ENCODE measurements at regions not wholly inside any gene's neighbourhood (a gene's known extent, or its start where the extent isn't known, plus 50 kb on each side); places are given as distances from the start of the nearest gene placed in this dataset.

GRCh38 chr6:95231416-95231815 is 345.9 kb upstream of the MANEA start:
- no peak overlapping the region for H3K27ac ChIP-seq (replicated peaks; ENCODE audit: low read length)
- no peak overlapping the region for H2AFZ ChIP-seq (ENCODE audit: low read length)
- H3K4me3 ChIP-seq (ENCODE audit: low read length in 2 of 2) = no peak overlapping the region
- no peak overlapping the region for H2BK15ac ChIP-seq (ENCODE audit: low read length)
- H3K27me3 ChIP-seq (ENCODE audit: control insufficient read depth in 3 of 3, insufficient read depth in 3 of 3, low read depth in 1 of 3, low read length in 3 of 3) = no peaks in the 10 kb centered on the region
- no peak overlapping the region for H3K23ac ChIP-seq (ENCODE audit: low read depth, low read length, poor library complexity)
- no peak overlapping the region for H2BK120ac ChIP-seq (ENCODE audit: low read depth, low read length)
- no peaks in the 10 kb centered on the region for H3K36me3 ChIP-seq (replicated peaks in 1 of 2; ENCODE audit: control insufficient read depth in 2 of 2, insufficient read depth in 2 of 2, low read length in 2 of 2)
- H3K4me1 ChIP-seq (ENCODE audit: control insufficient read depth in 2 of 2, insufficient read depth in 1 of 2, low read depth in 1 of 2, low read length in 2 of 2) = no peaks in the 10 kb centered on the region
- H3K18ac ChIP-seq (ENCODE audit: low read length) = no peak overlapping the region
- H3K14ac ChIP-seq (ENCODE audit: low read length) = no peak overlapping the region
- no peak overlapping the region for H4K91ac ChIP-seq (ENCODE audit: low read depth, low read length, poor library complexity)
- H4K8ac ChIP-seq (ENCODE audit: low read depth, low read length) = no peak overlapping the region
- H3K79me1 ChIP-seq (ENCODE audit: low read depth, low read length) = no peaks in the 10 kb centered on the region
- DNase-seq (ENCODE audit: low spot score) = no peak
- no peak overlapping the region for H2BK12ac ChIP-seq (ENCODE audit: low read length)
- H3K4me2 ChIP-seq (ENCODE audit: insufficient read depth, low read length, poor library complexity, severe bottlenecking) = no peak overlapping the region
- H3K9ac ChIP-seq (ENCODE audit: low read depth, low read length, poor library complexity) = no peak overlapping the region
- no peak overlapping the region for H2AK5ac ChIP-seq (ENCODE audit: low read depth, low read length)
- no peak overlapping the region for H3K4ac ChIP-seq (ENCODE audit: low read length)
- H3K9me3 ChIP-seq (replicated peaks in 1 of 2; ENCODE audit: control insufficient read depth in 2 of 2, insufficient read depth in 1 of 2, low read depth in 1 of 2, low read length in 2 of 2) = peaks cover 0 to 2% of the 10 kb centered on the region in 2 donors
- H2BK5ac ChIP-seq (ENCODE audit: low read length) = no peak overlapping the region

GRCh38 chr6:95232446-95232845 is 344.9 kb upstream of the MANEA start:
- no CpG with 5 or more reads among the region's 4 CpGs for WGBS, 2 donors (ENCODE audit: extremely low coverage in 2 of 2, insufficient read length in 2 of 2, insufficient replicate concordance in 1 of 2)
- Histone ChIP-seq H4K8ac (ENCODE audit: low read depth, low read length) (no peak overlapping the region), H3K18ac (ENCODE audit: low read length) (no peak overlapping the region)

GRCh38 chr6:95233879-95234278 is 343.5 kb upstream of the MANEA start:
- Histone ChIP-seq H4K91ac (ENCODE audit: low read depth, low read length, poor library complexity) (no peak overlapping the region), H3K4me3 (ENCODE audit: low read length in 2 of 2) (peak overlapping the region in 1 of 2 donors; percentile 14), H3K4ac (ENCODE audit: low read length) (no peak overlapping the region), H3K23ac (ENCODE audit: low read depth, low read length, poor library complexity) (no peak overlapping the region), H3K4me2 (ENCODE audit: insufficient read depth, low read length, poor library complexity, severe bottlenecking) (no peak overlapping the region), H3K14ac (ENCODE audit: low read length) (no peak overlapping the region), H2AK5ac (ENCODE audit: low read depth, low read length) (no peak overlapping the region), H2BK120ac (ENCODE audit: low read depth, low read length) (no peak overlapping the region), H3K4me1 (ENCODE audit: control insufficient read depth in 2 of 2, insufficient read depth in 1 of 2, low read depth in 1 of 2, low read length in 2 of 2) (no peaks in the 10 kb centered on the region), H2BK15ac (ENCODE audit: low read length) (no peak overlapping the region), H3K79me1 (ENCODE audit: low read depth, low read length) (no peaks in the 10 kb centered on the region), H2AFZ (ENCODE audit: low read length) (no peak overlapping the region), H3K36me3 (replicated peaks in 1 of 2; ENCODE audit: control insufficient read depth in 2 of 2, insufficient read depth in 2 of 2, low read length in 2 of 2) (no peaks in the 10 kb centered on the region), H3K27ac (replicated peaks; ENCODE audit: low read length) (no peak overlapping the region), H3K18ac (ENCODE audit: low read length) (peak overlapping the region; percentile 48), H2BK5ac (ENCODE audit: low read length) (no peak overlapping the region), H3K9me3 (replicated peaks in 1 of 2; ENCODE audit: control insufficient read depth in 2 of 2, insufficient read depth in 1 of 2, low read depth in 1 of 2, low read length in 2 of 2) (peaks cover 0 to 2% of the 10 kb centered on the region in 2 donors), H2BK12ac (ENCODE audit: low read length) (no peak overlapping the region), H4K8ac (ENCODE audit: low read depth, low read length) (no peak overlapping the region), H3K27me3 (ENCODE audit: control insufficient read depth in 3 of 3, insufficient read depth in 3 of 3, low read depth in 1 of 3, low read length in 3 of 3) (no peaks in the 10 kb centered on the region), H3K9ac (ENCODE audit: low read depth, low read length, poor library complexity) (no peak overlapping the region)
- DNase-seq (ENCODE audit: low spot score) = no peak
- no CpG with 5 or more reads among the region's 9 CpGs for WGBS, 2 donors (ENCODE audit: extremely low coverage in 2 of 2, insufficient read length in 2 of 2, insufficient replicate concordance in 1 of 2)

More at GRCh38 chr6:95232446-95232845, 344.9 kb upstream of the MANEA start:
- no peak for DNase-seq (ENCODE audit: low spot score)
- Histone ChIP-seq H3K14ac (ENCODE audit: low read length) (no peak overlapping the region), H2AFZ (ENCODE audit: low read length) (no peak overlapping the region), H3K4me1 (ENCODE audit: control insufficient read depth in 2 of 2, insufficient read depth in 1 of 2, low read depth in 1 of 2, low read length in 2 of 2) (no peaks in the 10 kb centered on the region), H2BK5ac (ENCODE audit: low read length) (no peak overlapping the region), H2BK12ac (ENCODE audit: low read length) (no peak overlapping the region), H2BK15ac (ENCODE audit: low read length) (no peak overlapping the region), H3K9me3 (replicated peaks in 1 of 2; ENCODE audit: control insufficient read depth in 2 of 2, insufficient read depth in 1 of 2, low read depth in 1 of 2, low read length in 2 of 2) (peaks cover 0 to 2% of the 10 kb centered on the region in 2 donors), H4K91ac (ENCODE audit: low read depth, low read length, poor library complexity) (no peak overlapping the region), H3K4me2 (ENCODE audit: insufficient read depth, low read length, poor library complexity, severe bottlenecking) (no peak overlapping the region), H3K79me1 (ENCODE audit: low read depth, low read length) (no peaks in the 10 kb centered on the region), H2BK120ac (ENCODE audit: low read depth, low read length) (no peak overlapping the region), H3K27me3 (ENCODE audit: control insufficient read depth in 3 of 3, insufficient read depth in 3 of 3, low read depth in 1 of 3, low read length in 3 of 3) (no peaks in the 10 kb centered on the region), H3K23ac (ENCODE audit: low read depth, low read length, poor library complexity) (no peak overlapping the region), H3K9ac (ENCODE audit: low read depth, low read length, poor library complexity) (no peak overlapping the region), H3K36me3 (replicated peaks in 1 of 2; ENCODE audit: control insufficient read depth in 2 of 2, insufficient read depth in 2 of 2, low read length in 2 of 2) (no peaks in the 10 kb centered on the region), H3K4ac (ENCODE audit: low read length) (no peak overlapping the region), H2AK5ac (ENCODE audit: low read depth, low read length) (no peak overlapping the region), H3K4me3 (ENCODE audit: low read length in 2 of 2) (no peak overlapping the region), H3K27ac (replicated peaks; ENCODE audit: low read length) (no peak overlapping the region)

GRCh38 chr6:95240514-95240913 is 336.8 kb upstream of the MANEA start:
- H3K27me3 ChIP-seq (ENCODE audit: control insufficient read depth in 3 of 3, insufficient read depth in 3 of 3, low read depth in 1 of 3, low read length in 3 of 3) = no peaks in the 10 kb centered on the region
- no peak overlapping the region for H2BK5ac ChIP-seq (ENCODE audit: low read length)
- H3K79me1 ChIP-seq (ENCODE audit: low read depth, low read length) = no peaks in the 10 kb centered on the region
- no peak overlapping the region for H2AK5ac ChIP-seq (ENCODE audit: low read depth, low read length)
- no peaks in the 10 kb centered on the region for H3K36me3 ChIP-seq (replicated peaks in 1 of 2; ENCODE audit: control insufficient read depth in 2 of 2, insufficient read depth in 2 of 2, low read length in 2 of 2)
- no peak overlapping the region for H4K8ac ChIP-seq (ENCODE audit: low read depth, low read length)
- H3K23ac ChIP-seq (ENCODE audit: low read depth, low read length, poor library complexity) = no peak overlapping the region
- no peak overlapping the region for H2BK120ac ChIP-seq (ENCODE audit: low read depth, low read length)
- H2BK12ac ChIP-seq (ENCODE audit: low read length) = no peak overlapping the region
- no peak overlapping the region for H3K4me3 ChIP-seq (ENCODE audit: low read length in 2 of 2)
- no peak overlapping the region for H3K27ac ChIP-seq (replicated peaks; ENCODE audit: low read length)
- H3K4me1 ChIP-seq (ENCODE audit: control insufficient read depth in 2 of 2, insufficient read depth in 1 of 2, low read depth in 1 of 2, low read length in 2 of 2) = no peaks in the 10 kb centered on the region
- no peak overlapping the region for H3K4me2 ChIP-seq (ENCODE audit: insufficient read depth, low read length, poor library complexity, severe bottlenecking)
- H3K4ac ChIP-seq (ENCODE audit: low read length) = no peak overlapping the region
- H3K14ac ChIP-seq (ENCODE audit: low read length) = no peak overlapping the region
- DNase-seq (ENCODE audit: low spot score) = no peak
- H3K18ac ChIP-seq (ENCODE audit: low read length) = no peak overlapping the region
- H3K9ac ChIP-seq (ENCODE audit: low read depth, low read length, poor library complexity) = no peak overlapping the region
- H3K9me3 ChIP-seq (replicated peaks in 1 of 2; ENCODE audit: control insufficient read depth in 2 of 2, insufficient read depth in 1 of 2, low read depth in 1 of 2, low read length in 2 of 2) = no peaks in the 10 kb centered on the region
- H2AFZ ChIP-seq (ENCODE audit: low read length) = no peak overlapping the region
- no peak overlapping the region for H2BK15ac ChIP-seq (ENCODE audit: low read length)
- H4K91ac ChIP-seq (ENCODE audit: low read depth, low read length, poor library complexity) = no peak overlapping the region
